Activated CD8-positive, alpha-beta memory T cell treated with anti-CD3 and anti-CD28 coated beads for 1 hour (primary cell): ENCODE measurements at regions not wholly inside any gene's neighbourhood (a gene's known extent, or its start where the extent isn't known, plus 50 kb on each side); places are given as distances from the start of the nearest gene placed in this dataset.

Source experiments
- DNase-seq, 2 donors: peaks; one replicate each; pipeline ENCODE4 v3.0.0-alpha.2; 2020; ENCODE audit warnings: low read depth in 1 of 2; ENCODE audit errors: extremely low read depth in 1 of 2

DNA sequence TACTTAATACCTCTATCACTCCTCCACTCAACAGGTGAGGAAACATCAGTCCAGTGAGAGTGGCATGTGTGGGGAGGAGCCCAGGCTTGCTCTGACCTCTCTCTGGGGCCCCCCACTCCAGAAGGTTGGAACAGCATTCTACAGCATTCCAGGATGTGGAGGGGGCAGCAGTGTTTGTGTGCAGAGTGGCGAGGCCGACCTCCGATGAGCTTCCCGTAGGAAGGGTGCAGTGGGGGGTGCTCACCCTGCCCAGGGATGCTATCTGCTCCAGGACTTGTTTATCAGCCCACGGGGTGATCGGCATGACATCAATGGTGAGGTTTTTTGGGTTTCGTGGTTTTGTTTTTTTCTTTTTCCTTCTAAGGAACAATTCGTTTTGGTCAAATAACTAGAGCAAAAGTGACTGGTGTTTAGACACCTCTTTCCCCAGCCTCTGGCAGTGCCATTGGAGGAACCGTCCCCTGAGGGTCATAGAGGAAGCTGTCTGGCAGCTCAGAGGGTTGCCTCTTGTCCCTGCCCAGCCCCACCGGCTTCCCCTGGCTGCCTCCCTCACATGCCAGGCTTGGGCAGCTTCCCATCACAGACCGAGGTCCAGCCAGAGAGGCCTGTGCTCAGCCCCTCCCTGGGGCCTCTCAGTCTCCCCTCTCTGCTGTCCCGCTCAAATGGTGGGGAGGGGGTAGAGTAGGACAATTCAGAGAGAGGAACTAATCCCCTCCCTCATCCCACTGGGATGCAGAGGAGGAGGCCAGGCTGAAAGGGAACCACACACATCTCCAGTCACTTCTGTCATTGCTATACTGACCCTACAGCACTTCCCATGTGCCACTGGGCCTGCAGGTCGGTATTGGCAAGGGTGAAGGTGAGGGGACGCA lies 96.5 kb downstream of the ZFP36L2 start:
- DNase-seq, result no peak

DNA sequence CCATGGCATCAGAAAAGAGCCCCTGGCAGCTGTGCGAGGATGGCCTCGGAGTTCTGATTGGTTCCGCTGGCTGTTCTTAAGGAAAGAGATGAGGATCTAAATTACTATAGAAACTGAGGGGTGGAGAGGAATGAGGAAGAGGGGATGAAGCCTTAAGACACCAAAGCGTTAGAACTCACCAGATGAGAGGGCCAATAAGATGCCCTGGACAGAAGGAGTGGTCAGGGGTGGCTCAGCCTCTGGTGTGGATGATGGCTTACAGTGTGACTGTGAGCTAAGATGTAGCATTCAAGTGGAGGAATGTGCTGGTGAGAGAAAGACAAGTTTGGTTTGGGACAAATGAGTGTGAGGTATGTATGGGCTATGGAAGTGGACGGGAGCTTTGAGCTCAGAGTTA lies 97.8 kb downstream of the ZFP36L2 start:
- DNase-seq, result no peak

DNA sequence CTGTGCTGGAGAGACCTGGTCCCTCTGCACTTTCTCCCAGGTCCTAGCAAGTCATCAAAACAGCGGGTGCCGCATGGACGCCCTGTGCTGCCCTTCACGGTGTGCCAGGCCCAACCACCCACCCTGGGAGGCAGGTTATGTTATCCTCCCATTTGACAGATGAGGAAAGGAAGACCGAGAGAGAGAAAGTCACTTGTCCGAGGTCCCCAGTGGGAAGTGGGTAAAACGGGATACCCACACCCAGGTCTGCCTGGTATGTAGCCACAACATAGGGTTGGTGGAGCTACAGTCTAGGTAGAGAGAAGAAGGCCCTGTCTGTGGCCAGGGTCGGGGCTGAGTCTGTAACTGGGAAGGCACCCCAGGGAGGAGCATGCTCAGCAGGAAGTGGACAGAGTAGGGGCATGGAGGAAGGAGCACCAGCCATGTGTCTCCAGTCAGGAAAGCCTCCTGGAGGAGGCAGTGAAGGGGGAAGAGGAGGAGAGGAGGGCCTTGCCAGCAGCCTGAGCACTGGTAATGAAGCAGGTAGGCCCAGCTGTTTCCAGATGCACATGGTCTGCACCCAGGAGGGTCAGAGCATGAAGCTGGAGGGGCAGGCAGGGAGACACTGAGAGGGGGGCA lies 98.4 kb downstream of the ZFP36L2 start:
- no peak for DNase-seq

DNA sequence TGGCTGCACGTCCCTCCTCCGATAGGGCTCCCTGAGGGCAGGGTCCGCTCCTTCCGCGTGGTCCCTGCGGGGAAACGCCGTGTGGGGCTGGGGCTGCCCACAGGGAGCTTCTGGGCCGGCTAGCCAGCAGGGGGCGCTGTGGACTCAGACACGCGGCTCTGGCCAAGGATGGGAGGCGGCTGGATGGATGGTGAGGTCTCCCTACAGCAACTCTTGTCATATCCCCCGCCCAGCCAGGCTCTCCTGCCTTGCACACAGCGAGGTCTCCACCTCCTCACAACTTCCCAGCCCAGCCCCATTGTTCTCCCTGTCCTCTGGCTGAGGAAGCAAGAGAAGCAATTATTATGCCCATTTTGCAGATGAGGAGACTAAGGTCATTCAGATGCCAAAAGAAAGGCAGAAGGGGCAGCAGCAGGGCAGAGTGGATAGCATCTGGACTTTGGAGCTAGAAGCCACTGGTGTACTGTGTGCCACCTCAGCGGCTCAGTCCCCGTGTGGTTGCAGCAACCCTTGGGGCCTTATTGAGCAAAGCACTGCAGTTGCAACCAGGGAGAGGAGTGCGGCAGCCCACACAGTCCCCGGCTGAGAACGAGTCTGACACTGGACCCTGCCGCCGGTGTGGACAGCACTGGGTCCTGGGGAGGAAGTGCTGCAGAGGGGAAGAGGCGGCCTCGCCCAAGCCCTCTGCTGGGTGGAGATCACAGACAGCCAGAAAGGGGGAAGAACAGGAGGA lies 99.0 kb downstream of the ZFP36L2 start:
- peak; percentile 73 to 92 for DNase-seq

DNA sequence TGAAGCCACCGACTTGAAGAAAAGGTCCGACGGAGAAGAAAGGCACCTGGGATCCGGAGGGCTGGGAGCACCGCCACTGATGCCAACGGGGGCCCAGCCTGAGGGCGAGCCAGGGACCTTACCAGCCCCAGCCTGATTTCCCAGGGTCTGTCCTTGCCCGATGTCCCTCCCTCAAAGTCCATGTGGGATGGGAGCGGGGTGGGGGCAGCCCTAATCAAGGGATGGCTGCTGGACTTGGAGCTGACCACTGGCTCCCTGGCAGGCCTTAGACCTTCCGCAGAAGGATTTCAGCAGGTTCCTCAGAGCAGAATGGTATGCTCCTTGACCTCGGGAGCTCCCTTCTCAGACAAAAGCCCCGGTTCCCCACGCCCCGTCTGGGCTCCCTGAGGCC lies 99.6 kb downstream of the ZFP36L2 start:
- no peak for DNase-seq

DNA sequence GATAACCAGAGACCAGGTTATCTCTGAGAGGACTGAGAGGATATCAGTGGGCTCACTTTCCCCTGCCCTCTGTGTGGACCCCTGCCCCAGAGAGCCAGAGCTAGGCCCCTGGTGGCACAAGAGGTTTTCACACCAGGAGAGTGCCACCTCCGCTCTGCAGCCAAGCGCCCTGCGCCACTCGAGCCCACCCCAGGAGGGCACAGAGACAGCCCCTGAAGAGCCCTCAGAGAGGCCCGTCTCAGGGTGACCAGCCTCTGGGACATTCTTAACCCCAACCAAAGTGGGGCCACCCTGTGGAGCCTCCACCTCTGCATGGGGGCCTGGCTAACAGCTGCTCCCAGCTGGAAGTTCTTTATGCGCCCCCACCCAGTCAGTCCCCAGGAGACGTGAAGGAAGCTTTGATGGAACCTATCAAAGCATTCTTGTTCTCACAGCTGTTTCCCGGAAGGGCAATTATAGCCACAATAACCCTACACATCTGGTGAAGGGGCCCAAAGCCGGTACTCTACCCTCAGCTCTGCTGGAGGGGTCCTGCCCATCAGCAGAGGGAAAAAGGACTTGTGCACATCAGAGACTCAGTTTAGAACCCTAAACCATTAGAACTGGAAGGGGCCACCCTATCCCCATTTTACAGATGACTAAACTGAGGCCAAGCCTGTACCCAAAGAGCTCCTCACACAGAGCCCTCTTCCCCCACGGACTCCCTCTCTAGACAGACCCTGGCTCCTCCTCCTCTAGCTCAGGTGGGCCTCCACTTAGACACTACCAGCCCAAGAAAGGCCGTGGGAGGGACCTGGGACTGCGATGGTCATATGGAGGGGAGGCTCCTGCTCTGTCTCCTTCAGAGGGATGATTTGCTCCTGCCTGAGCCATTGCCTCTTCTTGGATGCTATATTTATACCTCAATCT lies 101.1 kb downstream of the ZFP36L2 start:
- DNase-seq, result no peak

DNA sequence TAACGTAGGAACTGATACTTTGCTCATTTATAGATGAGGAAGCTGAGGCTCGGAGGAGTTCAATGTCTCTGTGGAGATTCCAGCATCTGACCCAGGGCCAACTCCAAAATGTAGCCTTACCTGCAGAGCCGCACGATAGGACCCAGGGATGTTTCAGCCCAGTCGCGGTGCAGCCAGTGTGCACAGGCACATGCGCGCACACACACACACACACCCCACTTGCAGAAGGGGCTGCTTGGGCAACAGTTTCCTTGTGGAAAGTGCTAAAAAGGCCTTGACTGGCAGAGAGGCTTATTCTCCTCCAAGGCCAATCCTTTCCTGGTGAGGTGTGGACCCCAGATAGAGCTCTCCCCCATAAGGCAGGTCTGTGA lies 101.7 kb downstream of the ZFP36L2 start:
- no peak for DNase-seq

DNA sequence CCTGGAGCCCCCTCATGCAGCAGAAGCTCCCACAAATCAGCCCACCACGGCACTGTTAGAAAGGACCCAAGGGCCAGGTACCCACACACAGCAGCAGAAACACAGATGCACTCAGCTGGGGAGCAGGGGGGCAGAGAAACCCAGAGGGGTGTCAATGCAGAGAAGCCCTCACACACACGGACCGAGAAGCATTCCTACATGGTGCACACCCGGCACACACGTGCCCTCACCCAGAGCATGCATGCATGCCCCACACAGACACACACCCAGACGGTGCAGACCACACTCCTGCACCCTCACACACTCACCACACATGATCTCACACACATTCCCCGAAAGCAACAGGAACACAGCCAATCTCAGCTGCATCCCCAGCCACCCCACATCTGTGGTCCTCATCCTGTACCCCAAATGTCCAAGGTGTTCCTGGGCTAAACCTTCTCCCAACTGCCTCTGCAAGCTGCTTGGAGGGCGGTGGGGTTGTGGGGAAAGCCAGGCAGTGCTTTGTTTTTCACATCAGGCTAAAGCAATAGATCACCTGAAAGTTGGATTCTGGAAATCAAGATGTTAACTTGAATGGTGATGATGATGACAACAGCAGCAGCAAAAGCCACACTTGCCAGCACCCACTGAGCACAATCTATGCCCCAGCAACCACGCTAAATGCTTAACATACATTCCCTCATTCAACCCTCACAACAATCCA lies 102.3 kb downstream of the ZFP36L2 start:
- no peak for DNase-seq

DNA sequence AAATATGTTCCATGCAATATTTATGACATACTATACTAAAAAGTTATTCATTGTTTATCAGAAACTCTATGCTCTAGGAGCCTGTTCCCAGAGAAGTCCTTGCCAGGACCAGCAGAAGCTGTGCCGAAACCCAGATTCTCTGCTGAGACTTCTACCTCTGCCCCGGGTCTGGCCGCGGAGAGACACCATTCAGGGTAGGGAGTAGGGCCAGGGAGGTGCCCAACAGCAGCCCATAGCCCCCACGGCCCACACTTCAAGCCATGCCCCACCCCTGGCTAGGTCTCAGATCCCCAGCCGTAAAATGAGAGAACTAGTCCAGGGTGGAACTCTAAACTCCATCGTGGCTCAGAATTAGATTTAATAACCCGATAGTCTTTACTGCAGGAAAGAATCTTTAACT lies 102.9 kb downstream of the ZFP36L2 start:
- no peak for DNase-seq

DNA sequence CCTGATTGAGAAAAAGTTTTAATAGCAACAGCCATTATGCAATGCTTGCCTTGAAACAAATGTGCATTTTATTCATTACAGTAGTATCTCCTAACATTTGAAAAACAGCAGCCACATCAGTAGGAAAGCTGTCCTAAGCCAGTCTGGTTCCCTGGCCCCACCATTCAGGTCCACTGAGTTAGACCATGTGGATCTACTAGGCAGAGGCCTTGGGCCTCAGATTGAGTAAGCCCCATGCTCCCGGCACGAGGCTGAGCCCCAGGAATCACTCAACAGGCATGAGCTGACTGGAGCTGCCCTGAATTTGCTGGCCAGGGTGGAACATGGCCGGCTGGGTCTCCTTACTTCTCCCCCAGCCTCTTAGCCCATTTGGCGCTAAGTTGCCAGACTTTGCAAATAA lies 103.4 kb downstream of the ZFP36L2 start:
- no peak for DNase-seq

DNA sequence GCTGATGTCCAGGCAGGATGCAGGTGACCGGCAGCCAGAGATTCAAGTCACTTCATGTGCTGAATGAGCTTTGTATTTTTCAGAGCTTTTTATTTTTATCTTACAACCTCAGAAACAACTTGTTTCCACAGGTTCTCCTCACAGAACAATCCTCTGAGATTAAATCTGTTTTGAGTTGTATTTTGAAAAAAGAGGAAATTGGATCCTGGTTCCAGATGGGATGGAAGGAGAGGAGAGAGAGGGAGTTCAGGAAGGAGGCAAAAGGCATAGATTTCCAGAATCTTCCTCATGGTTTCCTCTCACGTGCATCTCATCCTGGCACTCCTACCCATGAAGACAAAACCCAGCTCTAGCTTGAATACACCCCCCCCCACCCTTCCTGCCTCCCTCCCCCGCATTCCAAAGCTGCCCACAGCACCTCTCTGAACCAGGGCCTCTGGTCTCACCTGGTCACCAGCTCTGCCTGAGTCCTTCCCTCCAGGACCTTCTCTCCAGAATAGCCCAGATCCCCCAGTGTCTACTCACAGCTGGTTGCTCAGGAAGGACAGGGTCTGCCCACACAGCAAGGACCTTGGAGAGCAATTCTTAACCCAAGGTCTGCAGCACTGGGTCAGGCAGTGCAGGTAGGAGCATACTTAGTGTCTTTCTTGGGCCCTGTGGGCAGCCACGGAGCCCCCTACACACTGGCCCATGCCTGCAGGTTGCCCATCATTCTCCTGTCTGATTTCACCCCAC lies 104.7 kb downstream of the ZFP36L2 start:
- no peak for DNase-seq

DNA sequence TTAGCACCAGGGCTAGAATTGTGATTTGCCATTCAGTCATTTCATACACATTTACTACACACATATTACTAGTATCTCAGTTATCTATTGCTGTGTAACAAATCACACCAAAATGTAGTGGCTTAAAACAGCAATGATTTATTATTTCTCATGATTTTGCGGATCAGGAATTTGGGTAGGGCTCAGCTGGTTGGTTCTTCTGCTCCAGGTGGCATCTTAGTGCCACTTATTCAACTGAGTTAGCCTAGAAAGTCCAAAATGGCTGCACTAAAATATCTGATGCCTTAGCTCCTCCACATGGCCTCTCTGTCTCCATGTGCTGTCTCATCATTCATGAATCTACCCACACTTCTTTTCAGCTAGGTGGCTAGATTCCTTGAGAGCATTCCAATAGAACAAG lies 107.1 kb downstream of the ZFP36L2 start:
- no peak for DNase-seq

DNA sequence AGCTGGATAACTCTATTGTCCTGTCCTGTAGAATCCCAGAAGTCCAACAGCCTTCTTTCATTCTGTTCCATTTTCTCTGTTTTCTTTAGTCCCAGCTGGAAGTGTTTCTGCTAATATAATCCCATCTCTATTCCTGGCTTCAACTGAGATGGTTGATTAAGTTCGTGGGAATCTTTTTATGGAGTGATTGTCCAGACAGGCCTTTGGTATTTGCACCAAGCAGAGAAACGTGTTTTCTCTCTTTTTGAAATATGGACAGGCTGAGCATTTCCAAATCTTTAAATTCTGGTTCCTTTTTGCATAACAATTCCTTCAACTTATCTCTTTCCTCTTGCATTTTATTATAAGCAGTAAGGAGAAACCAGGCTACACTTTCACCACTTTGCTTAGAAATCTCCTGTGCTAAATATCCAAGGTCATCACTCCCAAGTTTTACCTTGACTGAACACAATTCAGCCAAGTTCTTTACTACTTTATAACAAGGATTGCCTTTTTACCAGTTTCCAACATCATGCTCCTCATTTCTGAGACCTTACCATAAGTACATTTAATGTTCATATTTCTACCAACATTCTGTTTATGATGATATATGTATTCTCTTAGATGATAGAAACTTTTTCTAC lies 108.8 kb downstream of the ZFP36L2 start:
- DNase-seq, result no peak

DNA sequence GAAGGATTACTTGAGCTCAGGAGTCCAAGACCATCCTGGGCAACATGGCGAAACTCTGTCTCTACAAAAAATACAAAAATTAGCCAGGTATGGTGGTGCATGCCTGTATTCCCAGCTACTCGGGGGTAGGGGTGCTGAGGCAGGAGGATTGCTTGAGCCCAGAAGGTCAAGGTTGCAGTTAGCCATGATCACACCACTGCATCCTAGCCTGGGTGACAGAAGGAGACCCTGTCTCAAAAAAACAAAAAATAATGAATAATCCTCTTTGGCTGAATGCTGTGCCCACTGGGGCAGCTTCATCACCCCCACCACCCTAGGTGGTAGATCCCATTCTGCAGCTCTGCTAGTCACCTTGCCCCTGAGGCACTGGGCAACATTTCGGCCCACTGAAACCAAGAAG lies 109.4 kb downstream of the ZFP36L2 start:
- DNase-seq, result no peak

DNA sequence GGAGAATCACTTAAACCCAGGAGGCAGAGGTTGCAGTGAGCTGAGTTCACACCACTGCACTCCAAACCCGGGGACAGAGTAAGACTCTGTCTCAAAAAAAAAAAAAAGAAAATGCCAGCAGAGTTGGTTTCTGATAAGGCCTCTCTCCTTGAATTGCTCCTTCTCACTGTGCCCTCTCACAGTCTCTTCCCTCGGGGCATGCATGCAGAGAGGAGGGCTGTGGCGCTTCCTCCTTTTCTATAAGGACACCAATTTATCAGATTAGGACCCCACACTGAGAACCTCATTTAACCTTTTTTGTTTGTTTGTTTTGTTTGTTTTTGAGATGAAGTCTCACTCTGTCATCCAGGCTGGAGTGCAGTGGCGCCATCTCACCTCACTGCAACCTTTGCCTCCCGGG lies 110.5 kb downstream of the ZFP36L2 start:
- no peak for DNase-seq

DNA sequence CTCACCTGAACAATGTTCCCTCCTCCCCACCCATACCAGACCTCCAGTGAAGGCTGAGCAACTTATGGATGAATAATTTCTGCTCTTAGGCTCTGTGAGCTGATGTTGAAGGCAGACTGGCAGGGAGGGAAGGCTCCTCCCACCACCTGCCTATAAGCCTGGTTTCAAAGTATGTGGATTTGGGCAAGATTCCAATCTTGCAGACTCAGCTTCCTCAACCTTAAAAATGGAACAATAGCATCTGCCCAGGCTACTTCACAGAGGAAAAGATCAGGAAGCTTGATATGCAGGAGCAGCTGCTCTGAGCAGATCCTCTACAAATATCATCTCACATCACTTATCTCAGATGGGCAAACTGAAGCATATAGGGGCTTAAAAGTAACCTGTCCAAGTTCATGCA lies 112.2 kb downstream of the ZFP36L2 start:
- no peak for DNase-seq

DNA sequence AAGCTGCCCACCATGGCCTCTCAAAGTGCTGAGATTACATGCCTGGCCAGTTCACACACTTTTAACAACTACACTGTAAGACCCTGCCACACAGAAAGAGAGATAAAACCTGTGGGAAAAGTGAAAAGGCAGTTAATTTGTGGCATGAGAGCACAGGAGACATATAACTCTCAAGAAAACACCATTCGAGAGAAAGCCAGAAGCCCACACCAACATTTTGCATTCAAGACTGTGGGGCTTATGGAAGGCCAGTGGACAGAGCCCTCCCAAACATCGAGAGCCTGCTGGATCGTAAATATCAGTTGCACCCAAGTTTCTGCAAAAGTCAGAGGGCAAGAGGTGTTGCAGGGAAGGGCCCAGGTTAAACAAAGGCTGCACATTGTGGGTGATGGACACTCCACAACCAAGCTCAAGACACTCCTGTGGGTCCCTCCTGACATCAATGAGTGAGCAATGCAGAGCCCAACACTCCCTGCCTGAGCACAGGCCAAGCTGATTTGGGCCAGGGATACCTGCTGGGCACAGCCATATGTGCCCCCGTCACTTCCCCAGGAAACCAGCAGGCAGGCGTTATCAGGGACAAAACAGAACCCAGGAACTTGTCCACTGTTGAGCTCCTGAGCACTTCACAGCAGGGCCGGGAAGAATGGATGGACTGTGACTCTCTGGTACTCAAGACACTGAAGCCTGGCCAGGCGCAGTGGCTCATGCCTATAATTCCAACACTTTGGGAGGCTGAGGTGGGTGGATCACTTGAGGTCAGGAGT lies 114.4 kb downstream of the ZFP36L2 start:
- DNase-seq, result no peak

DNA sequence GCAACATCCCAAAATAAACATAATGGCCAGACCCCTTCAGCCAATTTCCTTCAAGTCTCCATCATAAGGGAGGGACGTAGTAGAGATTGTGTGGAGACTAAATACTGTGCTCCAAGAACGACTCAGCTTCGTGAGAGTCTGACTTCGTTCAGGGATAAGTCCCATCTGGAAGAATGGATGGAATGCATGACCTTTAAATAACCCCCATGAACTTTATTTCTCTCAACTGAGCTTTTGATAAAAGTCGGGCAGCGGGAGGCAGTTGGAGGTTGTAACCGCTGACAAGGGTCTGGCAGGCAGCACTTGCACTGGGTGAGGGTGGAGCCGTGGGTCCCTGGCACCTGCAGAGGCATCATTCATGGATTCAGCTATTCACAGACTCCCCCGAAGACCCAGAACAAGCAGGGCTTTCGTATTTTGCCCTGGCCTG lies 115.9 kb downstream of the ZFP36L2 start:
- no peak for DNase-seq
